ENCODE measurements at regions not wholly inside any gene's neighbourhood (a gene's known extent, or its start where the extent isn't known, plus 50 kb on each side); places are given as distances from the start of the nearest gene placed in this dataset.

DNA sequence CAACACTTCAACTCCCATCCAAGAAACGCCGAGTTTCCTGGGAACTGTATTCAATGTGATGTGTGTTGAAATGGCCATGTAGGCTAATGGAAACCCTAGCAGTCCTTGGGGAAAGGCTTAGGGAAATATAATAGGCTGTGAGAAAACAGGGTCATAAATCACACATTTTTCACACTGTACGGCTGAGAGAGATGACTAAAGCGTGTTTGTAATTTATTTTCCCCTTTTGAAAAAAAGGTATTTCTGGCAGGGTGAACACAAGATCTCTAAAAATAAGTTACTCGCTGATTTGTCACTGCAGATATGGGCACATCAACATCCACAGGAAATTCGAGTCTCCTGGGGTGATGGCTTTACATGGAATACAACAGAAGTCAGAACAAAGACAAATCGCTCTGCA is 109.6 kb upstream of the ST6GAL2 start:
- TF ChIP-seq POLR2A (IDR thresholded peaks at IDR 0.05) = no peak
- TF ChIP-seq, protein P1, sequence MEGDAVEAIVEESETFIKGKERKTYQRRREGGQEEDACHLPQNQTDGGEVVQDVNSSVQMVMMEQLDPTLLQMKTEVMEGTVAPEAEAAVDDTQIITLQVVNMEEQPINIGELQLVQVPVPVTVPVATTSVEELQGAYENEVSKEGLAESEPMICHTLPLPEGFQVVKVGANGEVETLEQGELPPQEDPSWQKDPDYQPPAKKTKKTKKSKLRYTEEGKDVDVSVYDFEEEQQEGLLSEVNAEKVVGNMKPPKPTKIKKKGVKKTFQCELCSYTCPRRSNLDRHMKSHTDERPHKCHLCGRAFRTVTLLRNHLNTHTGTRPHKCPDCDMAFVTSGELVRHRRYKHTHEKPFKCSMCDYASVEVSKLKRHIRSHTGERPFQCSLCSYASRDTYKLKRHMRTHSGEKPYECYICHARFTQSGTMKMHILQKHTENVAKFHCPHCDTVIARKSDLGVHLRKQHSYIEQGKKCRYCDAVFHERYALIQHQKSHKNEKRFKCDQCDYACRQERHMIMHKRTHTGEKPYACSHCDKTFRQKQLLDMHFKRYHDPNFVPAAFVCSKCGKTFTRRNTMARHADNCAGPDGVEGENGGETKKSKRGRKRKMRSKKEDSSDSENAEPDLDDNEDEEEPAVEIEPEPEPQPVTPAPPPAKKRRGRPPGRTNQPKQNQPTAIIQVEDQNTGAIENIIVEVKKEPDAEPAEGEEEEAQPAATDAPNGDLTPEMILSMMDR (IDR thresholded peaks at IDR 0.05) = no peak

All from uterus (tissue), 2 donors.